Neural cell (in vitro differentiated cells): ENCODE measurements at regions not wholly inside any gene's neighbourhood (a gene's known extent, or its start where the extent isn't known, plus 50 kb on each side); places are given as distances from the start of the nearest gene placed in this dataset.

Source experiments
- H2AFZ ChIP-seq: fragments of 200-600, 300-800 bp; sonication (generic), shearing (Covaris generic); 2 replicates; pipeline ENCODE4 v1.6.0; 2014; ENCODE audit warnings: low read depth, mild to moderate bottlenecking, antibody characterized with exemption, low read length, moderate library complexity
- H3F3A ChIP-seq: fragments of 200-600 bp; shearing (Covaris generic); 2 replicates; pipeline ENCODE4 v1.6.1; 2016; ENCODE audit warnings: mild to moderate bottlenecking, moderate library complexity, mixed read lengths, antibody characterized with exemption, low read length; ENCODE audit not compliant: insufficient read depth, poor library complexity, severe bottlenecking
- H3K27ac ChIP-seq: fragments of 200-600, 300-800 bp; sonication (generic), shearing (Covaris generic); 2 replicates; pipeline ENCODE4 v1.5.1; 2014; ENCODE audit warnings: mild to moderate bottlenecking, low read length, moderate library complexity
- H3K27me3 ChIP-seq: fragments of 300-800, 200-600 bp; sonication (generic), shearing (Covaris generic); 2 replicates; pipeline ENCODE4 v1.6.0; 2014; ENCODE audit warnings: mild to moderate bottlenecking, low read depth, low read length, moderate library complexity; ENCODE audit not compliant: insufficient read depth
- H3K36me3 ChIP-seq: fragments of 300-800, 200-600 bp; sonication (generic), shearing (Covaris generic); 2 replicates; pipeline ENCODE4 v1.5.1; 2014; ENCODE audit warnings: mild to moderate bottlenecking, antibody characterized with exemption, low read length, moderate library complexity; ENCODE audit not compliant: insufficient read depth
- H3K4me2 ChIP-seq: fragments of 300-800, 200-600 bp; sonication (generic), shearing (Covaris generic); 2 replicates; pipeline ENCODE4 v1.6.0; 2014; ENCODE audit warnings: mild to moderate bottlenecking, low read length
- H3K4me3 ChIP-seq: fragments of 300-800, 200-600 bp; sonication (generic), shearing (Covaris generic); 2 replicates; pipeline ENCODE4 v1.5.1; 2014; ENCODE audit warnings: mild to moderate bottlenecking, low read length, moderate library complexity
- H3K79me2 ChIP-seq: fragments of 200-600 bp; shearing (Covaris generic); replicated peaks from 2 replicates; pipeline ENCODE4 v1.6.0; 2014; ENCODE audit warnings: mild to moderate bottlenecking, low read length, moderate library complexity; ENCODE audit not compliant: insufficient read depth
- H3K9ac ChIP-seq: fragments of 300-800, 200-600 bp; sonication (generic), shearing (Covaris generic); 2 replicates; pipeline ENCODE4 v1.6.1; 2016; ENCODE audit warnings: mild to moderate bottlenecking, low read length, mixed read lengths
- H3K9me2 ChIP-seq: fragments of 200-600 bp; shearing (Covaris generic); 2 replicates; pipeline ENCODE4 v1.6.1; 2016; ENCODE audit warnings: mild to moderate bottlenecking, low read length, mixed read lengths; ENCODE audit not compliant: insufficient read depth
- H3K9me3 ChIP-seq: fragments of 200-600, 300-800 bp; sonication (generic), shearing (Covaris generic); 2 replicates; pipeline ENCODE4 v1.6.1; 2016; ENCODE audit warnings: mild to moderate bottlenecking, mixed run types, low read length, moderate library complexity, mixed read lengths
- H4K20me1 ChIP-seq: fragments of 200-600 bp; shearing (Covaris generic); 2 replicates; pipeline ENCODE4 v1.6.1; 2016; ENCODE audit warnings: mild to moderate bottlenecking, mixed run types; ENCODE audit not compliant: insufficient read depth
- EP300 ChIP-seq: fragments of 450-650 bp; conservative IDR thresholded peaks from 2 replicates; pipeline ENCODE4 v1.6.1; 2014; ENCODE audit warnings: antibody characterized with exemption, mild to moderate bottlenecking, moderate library complexity; ENCODE audit not compliant: poor library complexity, severe bottlenecking
- EZH2 ChIP-seq: fragments of 200-600, 300-800 bp; shearing (Covaris generic), sonication (generic); IDR thresholded peaks from 2 replicates; pipeline ENCODE4 v1.6.1; 2014; ENCODE audit warnings: antibody characterized with exemption, low read length, borderline replicate concordance, mild to moderate bottlenecking; ENCODE audit not compliant: insufficient read depth, poor library complexity, severe bottlenecking
- MXI1 ChIP-seq: fragments of 450-650 bp; conservative IDR thresholded peaks from 2 replicates; pipeline ENCODE4 v1.6.1; 2014; ENCODE audit warnings: antibody characterized with exemption, mild to moderate bottlenecking; ENCODE audit not compliant: poor library complexity, severe bottlenecking
- POLR2AphosphoS5 ChIP-seq: IDR thresholded peaks from 2 replicates; pipeline ENCODE4 v1.6.1; 2012
- RAD21 ChIP-seq: fragments of 450-650 bp; conservative IDR thresholded peaks from 2 replicates; pipeline ENCODE4 v1.6.1; 2014; ENCODE audit warnings: antibody characterized with exemption, mild to moderate bottlenecking, moderate library complexity
- REST ChIP-seq: IDR thresholded peaks from 2 replicates; pipeline ENCODE4 v1.6.1; 2012; ENCODE audit warnings: borderline replicate concordance
- SMC3 ChIP-seq: fragments of 450-650 bp; conservative IDR thresholded peaks from 2 replicates; pipeline ENCODE4 v1.6.1; 2014; ENCODE audit warnings: antibody characterized with exemption, mild to moderate bottlenecking, moderate library complexity; ENCODE audit not compliant: poor library complexity
- TAF1 ChIP-seq: IDR thresholded peaks from 2 replicates; pipeline ENCODE4 v1.6.1; 2012; ENCODE audit warnings: low read depth
- TF ChIP-seq, protein P1 (sequence below): fragments of 450-650 bp; IDR thresholded peaks from 2 replicates; pipeline ENCODE4 v1.5.1; 2014; ENCODE audit warnings: antibody characterized with exemption, mild to moderate bottlenecking, moderate library complexity; ENCODE audit not compliant: poor library complexity, severe bottlenecking

DNA sequence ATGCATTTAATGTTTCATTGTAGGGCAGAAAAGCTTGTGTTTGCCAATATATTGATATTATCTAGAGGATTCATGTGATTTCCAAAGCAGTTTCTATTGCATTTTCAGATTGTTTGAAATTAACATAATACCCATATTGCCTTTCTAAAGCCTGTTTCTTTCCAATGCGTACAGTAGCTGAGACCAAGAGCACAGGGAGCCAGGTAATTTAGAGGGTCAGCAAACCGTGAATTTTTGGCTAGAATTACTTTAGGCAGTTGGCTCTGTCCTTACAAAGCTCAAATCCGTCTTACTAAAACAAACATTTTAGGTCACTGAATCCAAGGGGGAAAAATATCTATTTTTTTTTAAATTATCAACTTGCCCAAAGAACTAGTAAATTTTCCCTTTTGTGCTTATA lies 604.9 kb upstream of the ADARB2 start:
- TF ChIP-seq POLR2AphosphoS5 (no peak), TAF1 (no peak), MXI1 (no peak), REST (no peak), EZH2 (no peak), SMC3 (no peak), EP300 (no peak), RAD21 (no peak)
- TF ChIP-seq, protein P1, sequence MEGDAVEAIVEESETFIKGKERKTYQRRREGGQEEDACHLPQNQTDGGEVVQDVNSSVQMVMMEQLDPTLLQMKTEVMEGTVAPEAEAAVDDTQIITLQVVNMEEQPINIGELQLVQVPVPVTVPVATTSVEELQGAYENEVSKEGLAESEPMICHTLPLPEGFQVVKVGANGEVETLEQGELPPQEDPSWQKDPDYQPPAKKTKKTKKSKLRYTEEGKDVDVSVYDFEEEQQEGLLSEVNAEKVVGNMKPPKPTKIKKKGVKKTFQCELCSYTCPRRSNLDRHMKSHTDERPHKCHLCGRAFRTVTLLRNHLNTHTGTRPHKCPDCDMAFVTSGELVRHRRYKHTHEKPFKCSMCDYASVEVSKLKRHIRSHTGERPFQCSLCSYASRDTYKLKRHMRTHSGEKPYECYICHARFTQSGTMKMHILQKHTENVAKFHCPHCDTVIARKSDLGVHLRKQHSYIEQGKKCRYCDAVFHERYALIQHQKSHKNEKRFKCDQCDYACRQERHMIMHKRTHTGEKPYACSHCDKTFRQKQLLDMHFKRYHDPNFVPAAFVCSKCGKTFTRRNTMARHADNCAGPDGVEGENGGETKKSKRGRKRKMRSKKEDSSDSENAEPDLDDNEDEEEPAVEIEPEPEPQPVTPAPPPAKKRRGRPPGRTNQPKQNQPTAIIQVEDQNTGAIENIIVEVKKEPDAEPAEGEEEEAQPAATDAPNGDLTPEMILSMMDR, result no peak

GRCh38 chr10:2340831-2341647 lies 603.7 kb upstream of the ADARB2 start:
- Histone ChIP-seq H3K9ac (no peak overlapping the region), H3K27me3 (no peaks in the 10 kb centered on the region), H3K36me3 (no peaks in the 10 kb centered on the region), H3K9me2 (no peaks in the 10 kb centered on the region), H3K4me2 (no peak overlapping the region), H2AFZ (no peak overlapping the region), H3K4me3 (no peak overlapping the region), H4K20me1 (no peaks in the 10 kb centered on the region), H3F3A (no peaks in the 10 kb centered on the region), H3K9me3 (no peaks in the 10 kb centered on the region), H3K27ac (no peak overlapping the region), H3K79me2 (no peaks in the 10 kb centered on the region)
- TF ChIP-seq TAF1 (no peak), EP300 (no peak), MXI1 (no peak), SMC3 (no peak), RAD21 (no peak), EZH2 (no peak), POLR2AphosphoS5 (no peak)
- TF ChIP-seq, protein P1, result no peak

More for the DNA sequence above, 604.9 kb upstream of the ADARB2 start:
- Histone ChIP-seq H3K36me3 (no peaks in the 10 kb centered on the region), H3K9me3 (no peaks in the 10 kb centered on the region), H3K27ac (no peak overlapping the region), H2AFZ (no peak overlapping the region), H3K27me3 (no peaks in the 10 kb centered on the region), H3K9ac (no peak overlapping the region), H3K4me3 (no peak overlapping the region), H3K4me2 (no peak overlapping the region), H3K79me2 (no peaks in the 10 kb centered on the region), H4K20me1 (no peaks in the 10 kb centered on the region), H3K9me2 (no peaks in the 10 kb centered on the region), H3F3A (no peaks in the 10 kb centered on the region)
